ENCODE measurements at regions not wholly inside any gene's neighbourhood (a gene's known extent, or its start where the extent isn't known, plus 50 kb on each side); places are given as distances from the start of the nearest gene placed in this dataset.
"Not testable (repeated sequence)": the region's sequence is repeated elsewhere in the genome, so short reads cannot be mapped to it uniquely, and the experiment has no call there.

DNA sequence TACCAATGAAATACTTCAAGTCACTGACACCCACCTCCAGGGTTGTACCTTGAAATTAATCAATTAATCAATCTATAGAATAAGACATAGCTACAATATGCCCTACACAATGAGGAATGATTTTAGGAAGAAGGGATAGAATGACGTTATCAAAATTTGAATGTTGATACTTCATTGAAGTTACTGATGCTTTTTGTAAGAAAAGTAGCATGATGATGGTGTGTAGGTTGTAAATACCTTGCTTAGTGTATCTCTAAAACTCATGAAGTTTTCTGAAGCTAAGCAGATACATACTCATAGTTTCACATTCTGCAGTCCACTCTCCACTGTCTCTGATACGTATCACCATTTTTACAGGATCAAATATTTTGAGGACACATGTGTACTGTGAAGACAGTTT lies 670.4 kb upstream of the GOT2 start:
- no peak for DNase-seq (ENCODE audit: low spot score)

DNA sequence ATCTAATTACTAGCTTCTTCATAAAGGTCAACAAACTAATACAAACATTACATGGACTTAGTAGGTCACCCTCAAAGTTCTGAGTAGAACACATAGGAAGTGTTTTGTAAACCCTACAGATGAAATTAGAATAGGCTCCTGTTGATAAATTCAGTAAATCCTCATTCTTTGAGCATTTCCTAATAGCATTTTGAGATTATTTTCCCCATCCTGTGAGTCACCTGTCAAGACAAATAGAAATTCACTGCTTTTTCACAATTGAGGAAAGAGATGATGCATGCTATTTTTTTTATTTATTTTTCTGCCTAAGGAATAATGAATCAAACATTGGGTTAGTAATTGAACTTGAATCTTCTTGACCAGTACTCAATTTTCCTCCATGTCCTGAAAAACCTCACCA lies 666.7 kb upstream of the GOT2 start:
- no peak for DNase-seq (ENCODE audit: low spot score)

DNA sequence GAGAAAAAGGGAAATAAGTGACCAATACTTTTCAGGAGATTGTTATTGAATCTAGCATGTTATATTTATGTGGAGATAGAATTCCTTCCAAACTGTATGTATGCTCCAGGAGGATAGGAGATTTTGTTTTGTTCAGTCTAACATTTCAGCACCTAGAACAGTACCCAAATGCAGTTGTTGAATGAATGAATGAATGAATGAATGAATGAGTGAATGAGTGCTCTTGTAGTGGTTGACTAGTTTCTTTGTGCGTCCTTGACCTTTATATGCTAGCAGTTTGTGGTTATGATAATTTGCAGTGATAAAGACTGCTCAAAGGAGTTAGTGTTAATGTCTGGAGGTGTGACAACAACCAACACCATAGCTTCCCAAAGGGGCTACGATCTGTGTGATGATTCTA lies 663.5 kb upstream of the GOT2 start:
- DNase-seq (ENCODE audit: low spot score) = no peak

DNA sequence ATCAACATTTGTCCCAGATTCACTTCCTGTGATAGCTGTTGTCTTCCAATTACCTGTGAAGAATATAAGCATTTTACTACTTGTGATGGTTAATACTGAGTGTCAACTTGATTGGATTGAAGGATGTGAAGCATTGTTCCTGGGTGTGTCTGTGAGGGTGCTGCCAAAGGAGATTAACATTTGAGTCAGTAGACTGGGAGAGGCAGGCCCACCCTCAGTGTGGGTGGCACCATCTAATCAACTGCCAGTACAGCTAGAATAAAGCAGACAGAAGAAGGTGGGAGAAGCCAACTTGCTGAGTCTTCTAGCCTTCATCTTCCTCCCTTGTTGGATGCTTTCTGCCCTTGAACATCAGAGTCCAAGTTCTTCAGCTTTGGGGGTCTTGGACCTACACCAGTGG lies 660.4 kb upstream of the GOT2 start:
- no peak for DNase-seq (ENCODE audit: low spot score)

DNA sequence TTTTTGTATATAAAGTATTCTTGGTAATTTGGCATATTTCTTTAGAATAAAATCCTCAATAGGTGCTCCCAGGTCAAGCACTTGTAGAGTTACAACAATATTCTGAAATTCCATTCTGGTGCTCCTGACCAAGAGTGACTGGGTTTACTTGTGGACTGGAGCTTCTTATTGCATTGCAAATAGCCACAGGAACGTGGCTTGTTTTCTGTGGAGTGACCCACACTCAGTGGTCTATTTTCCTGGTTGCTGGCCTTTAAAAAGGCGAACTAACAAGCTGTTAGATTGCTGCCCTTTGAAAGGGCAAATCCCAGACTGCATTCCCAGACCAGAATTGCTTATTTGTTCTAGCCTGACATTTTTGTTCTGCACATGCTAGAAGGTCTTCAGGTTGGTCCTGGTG lies 658.8 kb upstream of the GOT2 start:
- DNase-seq (ENCODE audit: low spot score) = no peak

DNA sequence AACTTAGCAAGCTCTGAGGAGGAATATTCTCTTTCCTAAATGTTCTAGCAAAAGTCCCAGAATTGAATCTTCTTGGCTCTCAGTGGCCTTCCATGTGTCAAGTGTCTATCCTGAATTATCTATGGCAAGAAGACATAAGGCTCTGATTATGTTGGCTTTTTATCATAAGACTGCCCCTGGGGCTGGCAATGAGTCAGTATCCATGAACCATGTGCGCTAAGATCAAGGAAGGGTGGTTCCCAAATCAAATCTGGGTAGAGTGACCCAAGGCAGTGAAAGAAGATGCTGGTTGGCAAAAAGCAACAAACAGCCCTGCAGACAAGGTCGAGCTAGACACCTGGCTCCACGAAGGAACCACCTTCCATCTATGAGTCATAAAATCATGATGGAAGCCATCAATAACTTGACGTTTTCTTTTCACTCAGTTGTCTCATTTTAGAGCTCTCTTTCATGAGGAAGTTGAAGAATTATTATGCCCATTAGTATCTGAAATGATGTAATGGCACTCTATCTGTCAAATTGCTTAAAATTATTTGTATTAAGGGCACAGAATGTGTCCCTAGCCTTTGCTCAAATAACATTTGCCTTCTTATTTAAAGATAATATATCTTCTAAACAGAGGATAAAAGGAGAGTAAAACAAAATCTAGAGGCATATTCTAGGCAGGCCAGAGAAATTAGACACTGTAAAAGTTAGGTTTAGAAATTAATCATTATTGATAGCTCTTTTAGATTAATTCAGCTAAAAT lies 657.7 kb upstream of the GOT2 start:
- DNase-seq (ENCODE audit: low spot score) = no peak

DNA sequence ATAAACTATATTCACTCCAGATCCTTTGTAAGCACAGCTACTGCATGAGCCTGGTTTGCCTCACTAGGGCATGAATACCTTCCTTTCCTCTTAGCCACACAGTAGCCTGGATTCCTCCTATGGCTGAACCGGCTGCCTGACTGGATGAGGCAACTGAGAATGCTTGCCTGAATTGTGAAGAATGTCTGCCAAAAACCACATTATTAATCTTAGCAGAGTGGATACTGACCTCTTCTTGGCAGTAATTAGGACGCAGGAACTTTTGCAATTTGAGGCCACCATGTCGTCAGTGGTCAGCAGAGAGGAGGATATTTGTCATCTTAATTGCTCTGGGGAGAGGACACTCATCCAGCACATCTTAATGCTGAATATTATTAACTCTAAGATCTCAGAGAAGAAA lies 651.8 kb upstream of the GOT2 start:
- no peak for DNase-seq (ENCODE audit: low spot score)

DNA sequence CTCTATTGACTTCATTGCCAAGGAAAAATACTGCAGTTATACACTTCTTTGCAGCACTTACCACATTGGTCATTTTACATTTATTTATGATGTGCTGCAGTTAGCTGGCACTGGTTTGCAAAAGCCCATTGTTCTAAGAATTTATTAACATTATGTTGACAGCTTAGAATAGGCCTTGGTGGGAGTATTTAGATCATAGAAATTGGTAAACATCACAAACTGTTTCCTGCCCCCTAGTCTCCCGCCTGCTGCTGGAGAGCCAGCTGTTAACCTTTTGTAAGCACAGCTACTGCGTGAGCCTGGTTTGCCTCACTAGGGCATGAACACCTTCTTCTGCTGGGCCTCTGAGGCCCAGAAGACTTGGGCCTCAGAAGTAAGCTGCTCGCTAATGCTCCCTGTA lies 651.4 kb upstream of the GOT2 start:
- DNase-seq (ENCODE audit: low spot score) = no peak

DNA sequence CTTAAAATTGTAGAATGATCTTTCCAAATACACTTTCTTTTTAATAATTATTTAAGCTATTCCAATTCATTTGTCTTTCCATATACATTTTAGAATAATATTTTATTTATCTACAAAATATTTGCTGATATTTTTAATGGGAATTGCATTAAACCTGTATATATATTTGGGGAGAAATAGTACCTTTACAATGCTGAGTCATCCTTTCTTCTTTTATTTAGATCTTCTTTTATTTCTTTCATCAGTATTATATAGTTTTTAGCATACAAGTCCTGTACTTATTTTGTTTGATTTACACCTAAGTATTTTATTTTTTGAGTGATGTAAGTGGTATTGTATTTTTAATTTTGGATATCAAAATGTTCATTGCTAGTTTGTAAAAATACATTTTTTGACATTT lies 639.5 kb upstream of the GOT2 start:
- DNase-seq (ENCODE audit: low spot score) = no peak

DNA sequence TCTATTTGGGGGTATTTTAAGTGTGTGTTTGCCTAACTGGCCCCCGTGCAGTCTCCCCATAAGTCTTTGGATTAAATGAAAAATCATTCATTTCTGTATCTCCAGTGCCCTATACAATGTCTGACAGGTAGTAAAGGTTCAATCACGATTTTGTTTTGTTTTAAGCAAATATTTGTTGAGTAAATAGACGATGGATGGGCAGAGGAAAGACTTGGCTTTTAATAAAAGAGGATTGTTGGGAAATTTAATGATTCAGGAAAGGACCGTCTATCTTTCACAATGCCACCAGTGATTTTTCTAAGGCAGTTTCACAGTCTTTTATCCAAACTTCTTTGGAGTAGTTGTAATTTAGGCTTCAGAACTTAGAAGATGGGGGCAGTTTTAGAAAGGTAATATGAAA lies 636.6 kb upstream of the GOT2 start:
- no peak for DNase-seq (ENCODE audit: low spot score)

DNA sequence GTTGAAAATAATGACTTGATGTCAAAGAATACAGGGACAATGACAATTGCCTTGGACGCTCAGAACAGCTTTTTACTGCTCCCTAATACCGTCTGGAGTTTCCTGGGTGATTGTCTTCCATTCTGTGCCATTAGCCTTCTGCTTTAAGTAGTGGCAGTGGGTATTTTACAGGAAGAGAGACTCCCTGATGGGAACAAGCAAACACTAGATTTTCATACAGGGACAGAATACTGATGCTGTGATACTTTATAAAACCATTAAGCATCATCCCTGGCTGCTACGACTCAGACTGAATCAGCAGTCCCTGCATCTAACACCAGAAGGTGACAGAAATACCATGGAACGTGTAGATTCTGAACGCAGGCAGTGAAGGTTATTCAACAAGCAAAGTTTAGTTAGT lies 635.4 kb upstream of the GOT2 start:
- DNase-seq (ENCODE audit: low spot score) = no peak

DNA sequence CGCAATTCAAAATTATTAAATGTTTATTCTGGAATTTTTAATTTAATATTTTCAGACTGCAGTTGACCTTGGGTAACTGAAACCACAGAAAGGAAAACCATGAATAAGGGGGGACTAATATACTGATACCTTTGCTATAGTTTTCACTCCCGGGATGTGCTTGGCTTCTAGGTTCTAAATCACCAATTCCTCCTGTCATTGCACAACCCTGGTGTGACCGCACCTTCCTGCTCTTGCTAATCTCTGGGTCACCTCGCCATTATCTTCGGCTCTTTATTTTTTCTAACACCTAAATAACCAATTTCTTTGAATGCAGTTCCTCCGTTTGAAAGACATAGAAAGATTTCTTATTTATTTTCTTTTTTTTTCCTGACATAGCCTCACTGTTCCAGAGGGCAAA lies 634.5 kb upstream of the GOT2 start:
- DNase-seq (ENCODE audit: low spot score) = no peak

DNA sequence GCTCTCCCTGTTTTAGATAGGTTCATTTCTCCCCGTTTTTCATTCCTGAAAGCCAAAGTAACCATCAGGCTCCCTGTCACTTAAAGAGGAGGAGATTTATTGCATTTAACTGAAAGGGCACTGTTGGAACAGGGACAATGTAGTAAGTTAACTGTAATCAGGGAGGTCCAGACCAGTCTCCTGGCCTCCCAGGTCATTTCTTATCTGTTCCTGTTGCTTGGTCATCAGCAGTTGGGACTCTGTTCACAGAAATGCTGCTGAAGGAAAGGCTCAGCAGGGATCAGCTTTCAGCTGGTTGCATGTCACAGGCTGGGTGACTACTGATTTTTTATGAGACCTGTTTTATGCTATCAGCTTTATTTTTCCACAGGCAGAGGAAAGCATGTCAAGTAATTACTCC lies 622.6 kb upstream of the GOT2 start:
- DNase-seq (ENCODE audit: low spot score) = no peak

DNA sequence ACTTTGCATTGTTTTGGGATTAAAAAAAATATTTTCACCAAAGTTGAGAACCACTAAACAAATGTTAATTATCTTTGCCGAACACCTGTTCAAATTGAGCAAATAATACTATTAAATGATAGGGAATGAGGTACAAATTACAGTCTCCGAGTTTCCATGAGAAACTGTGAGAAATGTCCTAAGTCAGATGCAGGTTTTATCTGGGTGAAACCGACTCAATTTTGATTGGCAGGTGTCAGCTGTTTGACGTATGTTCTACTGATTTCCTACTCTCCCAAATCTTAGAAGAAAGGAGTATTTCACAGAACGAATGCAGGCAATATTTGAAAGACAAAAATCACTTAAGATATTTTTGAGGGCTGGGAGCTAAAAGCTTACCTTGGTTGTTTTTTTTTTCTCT lies 622.0 kb upstream of the GOT2 start:
- no peak for DNase-seq (ENCODE audit: low spot score)

DNA sequence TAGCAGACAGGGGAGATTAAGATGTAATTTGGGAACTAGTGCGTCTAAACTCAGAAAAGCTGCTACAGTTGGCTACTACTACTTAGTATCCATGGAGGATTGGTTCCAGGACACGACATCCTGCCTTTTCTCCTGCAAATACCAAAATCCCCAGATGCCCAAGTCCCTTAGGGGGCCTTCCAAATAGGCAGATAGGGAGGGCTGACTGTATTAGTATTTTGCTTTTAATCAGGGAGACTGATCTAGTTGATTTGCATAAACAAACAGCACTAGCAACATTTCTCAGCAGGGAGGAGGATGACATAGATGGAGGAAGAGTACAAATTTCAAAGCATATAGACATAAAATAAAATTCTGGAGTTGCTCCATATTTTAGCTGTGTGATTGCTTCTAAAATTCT lies 621.6 kb upstream of the GOT2 start:
- no peak for DNase-seq (ENCODE audit: low spot score)

DNA sequence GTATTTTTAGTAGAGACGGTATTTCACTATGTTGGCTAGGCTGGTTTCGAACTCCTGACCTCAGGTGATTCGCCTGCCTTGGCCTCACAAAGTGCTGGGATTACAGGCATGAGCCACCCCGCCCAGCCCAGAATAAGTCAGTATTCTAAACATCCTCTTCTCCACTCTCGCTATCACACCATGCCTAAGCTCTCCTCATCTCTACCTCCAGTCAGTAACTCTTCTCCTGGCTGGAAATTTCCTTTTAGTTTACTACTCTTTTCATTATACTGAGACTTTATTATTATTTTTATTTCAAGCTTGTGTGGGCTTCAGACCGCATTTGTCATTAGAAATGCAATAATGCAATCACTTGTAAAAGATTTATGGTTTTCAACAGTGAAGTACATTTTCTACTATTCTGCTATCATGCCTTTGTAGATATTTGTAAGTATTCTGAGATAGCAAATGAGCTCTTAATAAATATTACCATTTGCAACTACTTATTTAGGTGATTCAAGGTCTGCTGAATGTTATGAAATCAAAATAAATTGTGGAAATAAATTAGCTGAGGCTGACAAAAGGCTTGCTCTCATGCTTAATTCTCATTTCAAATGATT lies 617.3 kb upstream of the GOT2 start:
- no peak for DNase-seq (ENCODE audit: low spot score)

DNA sequence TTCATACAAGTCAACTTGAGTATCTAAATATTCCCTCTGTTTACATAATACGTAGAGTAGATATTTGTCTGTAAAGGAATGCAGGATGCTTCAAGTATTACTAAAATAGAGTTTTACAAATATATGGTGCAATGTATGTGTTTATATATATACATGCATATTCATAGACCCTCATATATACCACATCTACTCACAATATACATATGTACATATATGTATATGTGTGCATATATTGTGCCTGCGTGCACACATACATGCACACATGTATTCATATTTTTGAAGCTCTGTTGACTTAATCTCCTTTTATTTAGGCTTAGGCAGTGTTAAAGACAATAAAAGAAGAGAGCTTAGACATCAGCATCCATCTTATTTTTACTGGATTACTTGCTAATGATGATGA lies 616.6 kb upstream of the GOT2 start:
- no peak for DNase-seq (ENCODE audit: low spot score)

DNA sequence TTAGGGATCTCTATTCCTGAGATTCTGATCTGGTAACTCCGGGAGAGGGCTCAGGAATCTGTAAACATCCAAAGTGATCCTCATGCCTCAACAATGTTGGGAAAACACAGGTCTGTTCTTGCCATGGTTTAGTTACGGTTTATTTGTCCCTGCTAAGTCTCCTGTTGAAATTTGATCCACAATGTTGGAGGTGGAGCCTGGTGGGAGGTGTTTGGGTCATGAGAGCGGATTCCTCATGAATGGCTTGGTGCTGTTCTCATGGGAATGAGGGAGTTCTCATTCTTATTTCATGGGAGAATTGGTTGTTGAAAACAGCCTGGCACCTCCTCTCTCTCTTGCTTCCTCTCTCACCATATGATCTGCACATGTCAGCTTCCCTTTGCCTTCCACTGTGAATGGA lies 608.6 kb upstream of the GOT2 start:
- no peak for DNase-seq (ENCODE audit: low spot score)

DNA sequence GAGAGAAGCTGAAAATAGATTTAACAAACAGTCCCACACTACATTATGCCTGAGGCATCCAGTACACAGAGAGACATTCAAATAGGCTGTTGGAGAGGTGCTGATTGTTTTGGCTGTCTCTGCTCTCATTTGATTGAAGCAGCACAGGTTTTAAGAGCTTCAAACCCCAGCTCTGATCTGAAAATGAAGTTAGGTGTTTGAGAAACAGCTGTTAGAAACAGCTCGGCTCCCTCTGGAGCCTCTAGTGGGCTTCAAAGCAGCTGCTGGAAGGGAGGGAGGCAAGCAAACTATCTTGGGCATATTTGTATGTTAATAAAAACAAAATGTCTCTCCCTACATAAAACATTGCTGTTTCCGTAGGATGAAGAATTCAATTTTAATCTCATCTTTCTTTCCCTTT lies 607.3 kb upstream of the GOT2 start:
- DNase-seq (ENCODE audit: low spot score) = no peak

DNA sequence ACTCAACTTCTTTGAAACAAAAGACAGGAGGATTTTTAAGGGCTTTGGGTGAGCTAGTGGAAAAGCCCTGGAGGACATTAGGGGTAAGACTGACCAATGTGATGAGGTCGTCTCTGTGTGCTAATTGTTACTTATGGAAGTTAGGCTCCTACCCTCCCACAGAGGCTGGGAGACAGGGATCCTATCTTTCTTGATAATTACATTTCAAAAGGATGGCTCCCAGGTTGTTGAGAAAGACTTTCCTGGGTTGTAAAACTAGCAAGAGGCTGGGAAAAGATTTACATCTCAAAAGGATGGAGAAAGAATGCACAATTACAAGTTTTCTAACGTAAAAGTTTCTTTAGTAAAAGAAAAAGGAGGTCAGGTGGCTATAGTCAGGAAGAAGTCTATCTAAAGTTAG lies 605.8 kb upstream of the GOT2 start:
- no peak for DNase-seq (ENCODE audit: low spot score)

DNA sequence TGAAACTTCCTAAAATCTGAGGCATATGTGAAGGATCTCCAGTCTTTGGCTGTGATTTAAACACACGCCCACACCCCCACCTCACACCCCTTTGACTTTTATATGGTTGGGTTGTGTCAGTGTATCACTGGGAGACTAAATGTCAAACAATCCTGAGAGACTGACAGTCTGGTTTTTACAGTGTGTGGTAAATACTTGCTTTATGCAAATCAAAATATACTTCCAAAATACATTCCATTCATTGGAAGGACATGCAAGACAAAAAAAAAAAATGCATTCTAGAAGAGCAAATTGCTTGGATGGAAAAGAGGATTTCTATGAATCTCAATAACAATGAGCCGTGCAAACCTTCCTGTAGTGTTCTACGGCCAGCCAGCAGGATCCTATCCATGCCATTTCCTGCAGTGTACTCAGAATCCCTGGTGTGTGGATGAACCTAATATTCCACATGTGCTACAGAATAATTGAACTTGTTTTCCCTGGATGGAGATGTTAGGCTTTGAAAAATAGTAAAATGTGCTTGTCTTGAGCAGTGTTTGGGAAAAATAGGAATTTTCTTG lies 602.1 kb upstream of the GOT2 start:
- DNase-seq (ENCODE audit: low spot score) = no peak

DNA sequence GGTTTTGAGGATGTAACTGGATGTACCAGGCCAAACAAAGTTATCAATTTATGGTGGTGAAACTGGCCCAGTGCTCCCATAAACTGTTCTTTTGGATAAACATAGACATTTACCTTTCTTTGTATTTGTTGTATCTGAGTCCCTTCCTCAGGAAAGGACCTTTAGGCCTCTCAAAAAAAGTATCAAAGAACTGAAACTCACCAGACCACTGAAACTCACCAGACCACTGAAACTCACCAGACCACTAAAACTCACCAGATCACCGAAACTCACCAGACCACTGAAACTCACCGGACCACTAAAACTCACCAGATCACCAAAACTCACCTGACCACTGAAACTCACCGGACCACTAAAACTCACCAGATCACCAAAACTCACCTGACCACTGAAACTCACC lies 597.6 kb upstream of the GOT2 start:
- not testable (repeated sequence) for DNase-seq (ENCODE audit: low spot score)

DNA sequence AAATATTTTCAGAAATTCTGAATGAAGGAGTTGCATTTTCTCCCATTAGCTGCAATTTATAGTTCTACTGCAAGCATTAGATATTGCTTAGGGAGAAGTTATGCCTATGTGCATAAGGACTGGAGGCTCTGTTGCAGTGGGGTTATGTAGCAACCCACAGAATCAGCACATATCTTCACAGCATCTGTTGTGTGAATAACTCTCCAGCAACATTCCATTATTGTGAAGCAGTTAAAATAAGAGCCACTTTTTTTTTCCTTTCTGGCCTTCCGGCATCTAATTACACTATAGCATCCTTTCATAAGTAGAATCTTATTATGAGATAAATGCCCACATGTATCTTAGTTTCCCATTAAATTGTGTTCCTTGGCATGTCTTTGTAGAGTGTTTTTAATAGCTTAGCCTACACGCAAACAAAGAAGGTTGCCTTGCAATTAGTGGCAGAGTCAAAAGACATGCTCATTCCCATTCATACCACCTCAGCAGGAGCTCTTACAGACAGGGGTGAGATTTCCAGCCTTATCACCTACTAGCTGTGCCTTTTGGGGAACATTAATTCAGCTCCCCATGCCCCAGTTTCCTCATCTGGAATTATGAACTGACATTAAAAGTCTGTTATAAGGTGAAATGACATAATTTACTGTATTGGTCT lies 596.0 kb upstream of the GOT2 start:
- DNase-seq (ENCODE audit: low spot score) = no peak

DNA sequence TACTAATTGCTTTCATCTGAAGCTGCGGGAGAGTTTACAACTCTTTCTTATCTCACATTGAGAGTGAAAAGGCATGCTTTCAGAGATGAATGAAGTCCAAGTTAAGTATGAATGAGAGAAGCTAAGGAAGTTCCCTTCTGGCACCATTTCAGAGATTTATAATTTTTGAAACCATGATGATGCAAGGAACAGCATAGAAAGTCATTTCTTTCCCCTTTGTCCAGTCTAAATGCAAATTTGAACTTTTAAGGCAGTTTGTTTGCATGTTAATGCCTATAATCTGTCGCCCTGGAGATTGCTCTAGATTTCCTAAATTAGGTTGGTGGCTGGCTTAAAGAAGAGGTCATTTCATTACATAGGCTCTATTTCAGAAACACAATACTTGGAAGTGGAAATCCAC lies 594.8 kb upstream of the GOT2 start:
- no peak for DNase-seq (ENCODE audit: low spot score)
